CD14-positive monocyte (primary cell): ENCODE measurements at regions not wholly inside any gene's neighbourhood (a gene's known extent, or its start where the extent isn't known, plus 50 kb on each side); places are given as distances from the start of the nearest gene placed in this dataset.

ENCODE experiments used
- DNase-seq, 3 donors: peaks; one replicate each; pipeline ENCODE4 v3.0.0-alpha.2; 2011 to 2022
- H2AFZ ChIP-seq: 2 replicates; pipeline ENCODE4 v1.6.0; 2012; ENCODE audit warnings: mild to moderate bottlenecking, low read depth, low read length, inconsistent platforms; ENCODE audit not compliant: insufficient read depth, poor library complexity, severe bottlenecking
- H3K27ac ChIP-seq, 2 donors: 1 replicate in 1 of 2; 2 replicates in 1 of 2; pipeline ENCODE4 v1.5.1; 2012 to 2013; ENCODE audit warnings: low read length in 2 of 2, control low read depth in 1 of 2, inconsistent platforms in 1 of 2, low read depth in 1 of 2, mild to moderate bottlenecking in 1 of 2
- H3K27me3 ChIP-seq, 2 donors: one replicate each; pipeline versions ENCODE4 v1.6.0 to v1.6.1; 2011 to 2013; ENCODE audit warnings: low read length in 2 of 2; ENCODE audit not compliant: control insufficient read depth in 2 of 2, insufficient read depth in 2 of 2
- H3K36me3 ChIP-seq, 2 donors: replicated peaks in 1 of 2; 1 replicate in 1 of 2; 2 replicates in 1 of 2; pipeline versions ENCODE4 v1.5.1 to v1.6.1; 2012 to 2013; ENCODE audit warnings: low read length in 2 of 2, control low read depth in 1 of 2, inconsistent platforms in 1 of 2, mild to moderate bottlenecking in 1 of 2; ENCODE audit not compliant: insufficient read depth in 2 of 2, control insufficient read depth in 1 of 2
- H3K4me1 ChIP-seq, 2 donors: 1 replicate in 1 of 2; 2 replicates in 1 of 2; pipeline versions ENCODE4 v1.5.1 to v1.6.1; 2012 to 2013; ENCODE audit warnings: low read length in 2 of 2, control low read depth in 1 of 2, inconsistent platforms in 1 of 2, mild to moderate bottlenecking in 1 of 2, moderate library complexity in 1 of 2; ENCODE audit not compliant: insufficient read depth in 2 of 2, control insufficient read depth in 1 of 2
- H3K4me2 ChIP-seq: replicated peaks from 2 replicates; pipeline ENCODE3; 2012; ENCODE audit warnings: low read length, moderate library complexity, mild to moderate bottlenecking; ENCODE audit not compliant: poor library complexity, severe bottlenecking; ENCODE audit errors: extremely low read depth
- H3K4me3 ChIP-seq, 3 experiments: fragments of 200-600 bp in 1 of 3; sonication (generic) in 1 of 3; replicated peaks in 1 of 3; 1 replicate in 2 of 3; 2 replicates in 1 of 3; pipeline ENCODE4 v1.5.1; 2011 to 2013; ENCODE audit warnings: low read length in 3 of 3, mild to moderate bottlenecking in 3 of 3, control low read depth in 2 of 3, low read depth in 2 of 3, inconsistent platforms in 1 of 3, moderate library complexity in 1 of 3
- H3K79me2 ChIP-seq: 2 replicates; pipeline ENCODE4 v1.6.0; 2012; ENCODE audit warnings: mild to moderate bottlenecking, control low read depth, inconsistent platforms, low read length, moderate library complexity; ENCODE audit not compliant: insufficient read depth
- H3K9ac ChIP-seq: 2 replicates; pipeline ENCODE4 v1.6.0; 2017; ENCODE audit warnings: low read length, mild to moderate bottlenecking; ENCODE audit not compliant: insufficient read depth, poor library complexity, severe bottlenecking
- H3K9me3 ChIP-seq, 2 donors: replicated peaks in 1 of 2; 1 replicate in 1 of 2; 2 replicates in 1 of 2; pipeline versions ENCODE4 v1.5.1 to v1.6.1; 2012 to 2013; ENCODE audit warnings: low read length in 2 of 2, control low read depth in 1 of 2; ENCODE audit not compliant: control insufficient read depth in 1 of 2, insufficient read depth in 1 of 2
- H4K20me1 ChIP-seq: 2 replicates; pipeline ENCODE4 v1.6.0; 2012; ENCODE audit warnings: mild to moderate bottlenecking, low read length, control low read depth, moderate library complexity; ENCODE audit not compliant: insufficient read depth
- H3K27ac Mint-ChIP-seq, 7 donors: one replicate each; pipeline ENCODE4 v1.8.0; 2020; ENCODE audit warnings: mild to moderate bottlenecking in 7 of 7, mixed read lengths in 7 of 7, moderate library complexity in 6 of 7, inconsistent platforms in 2 of 7
- H3K27me3 Mint-ChIP-seq, 3 donors: one replicate each; pipeline ENCODE4 v1.8.0; 2021 to 2022; ENCODE audit warnings: low read depth in 3 of 3, mild to moderate bottlenecking in 3 of 3, mixed read lengths in 3 of 3, moderate library complexity in 3 of 3, inconsistent platforms in 1 of 3
- H3K36me3 Mint-ChIP-seq, 2 donors: one replicate each; pipeline ENCODE4 v1.8.0; 2020; ENCODE audit warnings: mixed read lengths in 2 of 2, inconsistent platforms in 1 of 2, mild to moderate bottlenecking in 1 of 2
- H3K4me1 Mint-ChIP-seq: one replicate; pipeline ENCODE4 v1.8.0; 2020; ENCODE audit warnings: mild to moderate bottlenecking, mixed read lengths
- H3K4me3 Mint-ChIP-seq, 2 donors: one replicate each; pipeline ENCODE4 v1.8.0; 2020; ENCODE audit warnings: mild to moderate bottlenecking in 2 of 2, mixed read lengths in 2 of 2, moderate library complexity in 1 of 2
- H3K9me3 Mint-ChIP-seq, 7 donors: one replicate each; pipeline ENCODE4 v1.8.0; 2020 to 2022; ENCODE audit warnings: mixed read lengths in 7 of 7, mild to moderate bottlenecking in 6 of 7, moderate library complexity in 6 of 7, inconsistent platforms in 2 of 7
- WGBS: methylation state at CpG from one replicate; pipeline ENCODE4 v1.1.5; 2013; ENCODE audit warnings: missing lambda C conversion rate; ENCODE audit not compliant: insufficient coverage; 5-methylcytosine and 5-hydroxymethylcytosine counted together
- intact Hi-C, 2 donors: fragments of 100-400 bp; cut with micrococcal nuclease; formaldehyde crosslinking; loops; one replicate each; pipeline versions ENCODE4 v1.15.0 to v1.15.1; 2023
- TF ChIP-seq, protein P1 (sequence below): fragments of 200-600 bp; IDR thresholded peaks from one replicate; pipeline ENCODE4 v1.8.0; 2022; ENCODE audit warnings: antibody characterized with exemption, mild to moderate bottlenecking

DNA sequence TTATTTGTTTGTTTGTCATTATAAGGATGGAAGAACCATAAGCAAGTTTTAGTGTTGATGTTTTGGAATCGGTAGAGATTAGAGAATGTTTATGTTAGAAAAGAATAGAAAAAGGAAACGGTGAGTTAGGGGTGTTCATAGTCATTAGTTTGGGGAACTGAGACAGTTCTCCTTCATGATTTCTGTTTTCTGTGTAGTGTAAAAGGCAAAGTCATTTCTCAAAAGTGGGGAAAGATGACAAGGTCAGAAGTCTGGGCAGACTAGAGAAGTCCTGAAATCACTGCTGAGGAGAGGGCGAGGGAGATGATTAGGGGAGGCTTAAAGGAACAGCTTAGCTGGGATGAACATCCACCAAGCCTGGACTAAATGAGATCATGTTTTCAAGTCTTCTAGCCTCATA lies 498.9 kb downstream of the TTLL7 start:
- no peaks in the 10 kb centered on the region for H3K36me3 Mint-ChIP-seq
- H3K4me1 Mint-ChIP-seq, result no peaks in the 10 kb centered on the region
- intact Hi-C loops, result no loop called here
- no peak overlapping the region for H3K27ac Mint-ChIP-seq
- no peaks in the 10 kb centered on the region for H3K27me3 ChIP-seq
- no peak overlapping the region for H3K27ac ChIP-seq
- no peaks in the 10 kb centered on the region for H3K27me3 Mint-ChIP-seq
- WGBS, result 87% methylated on average over 3 of the region's 3 CpGs
- H3K9me3 Mint-ChIP-seq, result peaks cover 0 to 2% (median 0%) of the 10 kb centered on the region in 7 donors
- H3K4me1 ChIP-seq, result no peaks in the 10 kb centered on the region
- H3K79me2 ChIP-seq, result no peaks in the 10 kb centered on the region
- H2AFZ ChIP-seq, result no peak overlapping the region
- no peaks in the 10 kb centered on the region for H3K9me3 ChIP-seq
- H3K9ac ChIP-seq, result no peak overlapping the region
- H4K20me1 ChIP-seq, result no peaks in the 10 kb centered on the region
- TF ChIP-seq, protein P1, sequence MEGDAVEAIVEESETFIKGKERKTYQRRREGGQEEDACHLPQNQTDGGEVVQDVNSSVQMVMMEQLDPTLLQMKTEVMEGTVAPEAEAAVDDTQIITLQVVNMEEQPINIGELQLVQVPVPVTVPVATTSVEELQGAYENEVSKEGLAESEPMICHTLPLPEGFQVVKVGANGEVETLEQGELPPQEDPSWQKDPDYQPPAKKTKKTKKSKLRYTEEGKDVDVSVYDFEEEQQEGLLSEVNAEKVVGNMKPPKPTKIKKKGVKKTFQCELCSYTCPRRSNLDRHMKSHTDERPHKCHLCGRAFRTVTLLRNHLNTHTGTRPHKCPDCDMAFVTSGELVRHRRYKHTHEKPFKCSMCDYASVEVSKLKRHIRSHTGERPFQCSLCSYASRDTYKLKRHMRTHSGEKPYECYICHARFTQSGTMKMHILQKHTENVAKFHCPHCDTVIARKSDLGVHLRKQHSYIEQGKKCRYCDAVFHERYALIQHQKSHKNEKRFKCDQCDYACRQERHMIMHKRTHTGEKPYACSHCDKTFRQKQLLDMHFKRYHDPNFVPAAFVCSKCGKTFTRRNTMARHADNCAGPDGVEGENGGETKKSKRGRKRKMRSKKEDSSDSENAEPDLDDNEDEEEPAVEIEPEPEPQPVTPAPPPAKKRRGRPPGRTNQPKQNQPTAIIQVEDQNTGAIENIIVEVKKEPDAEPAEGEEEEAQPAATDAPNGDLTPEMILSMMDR, result no peak
- H3K36me3 ChIP-seq, result no peaks in the 10 kb centered on the region
- H3K4me3 ChIP-seq, result no peak overlapping the region
- no peak overlapping the region for H3K4me2 ChIP-seq
- no peak overlapping the region for H3K4me3 Mint-ChIP-seq
- no peak for DNase-seq

DNA sequence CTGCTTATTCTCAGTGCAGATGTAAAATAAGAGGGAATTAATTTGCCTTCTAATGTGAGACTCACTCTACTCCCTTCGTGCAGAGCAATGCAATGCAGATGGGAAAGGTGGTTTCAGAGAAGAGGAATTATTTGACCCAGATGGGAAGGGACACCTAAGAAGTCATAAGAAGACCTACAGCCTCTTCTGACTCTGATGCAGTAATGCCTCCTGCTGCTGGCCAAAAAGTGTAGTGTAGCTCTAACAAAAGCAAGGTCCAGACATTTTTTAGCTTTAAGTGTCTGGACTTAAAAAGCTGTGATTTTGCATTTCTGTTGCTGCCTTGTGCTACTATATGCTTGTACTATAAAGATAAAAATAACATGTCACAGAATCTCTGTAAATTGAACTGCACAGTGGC lies 501.4 kb downstream of the TTLL7 start:
- H4K20me1 ChIP-seq, result no peaks in the 10 kb centered on the region
- H2AFZ ChIP-seq, result no peak overlapping the region
- H3K4me1 ChIP-seq, result no peaks in the 10 kb centered on the region
- H3K27ac ChIP-seq, result no peak overlapping the region
- no peaks in the 10 kb centered on the region for H3K36me3 ChIP-seq
- Mint-ChIP-seq H3K27ac (no peak overlapping the region), H3K27me3 (no peaks in the 10 kb centered on the region), H3K4me1 (no peaks in the 10 kb centered on the region), H3K9me3 (peaks cover 0 to 2% (median 1%) of the 10 kb centered on the region in 7 donors), H3K4me3 (no peak overlapping the region), H3K36me3 (no peaks in the 10 kb centered on the region)
- H3K27me3 ChIP-seq, result no peaks in the 10 kb centered on the region
- WGBS, result no CpG with 5 or more reads among the region's 1 CpG
- no peak overlapping the region for H3K9ac ChIP-seq
- no peak overlapping the region for H3K4me2 ChIP-seq
- TF ChIP-seq, protein P1, result no peak
- H3K9me3 ChIP-seq, result no peaks in the 10 kb centered on the region
- intact Hi-C loops, result no loop called here
- H3K4me3 ChIP-seq, result no peak overlapping the region
- no peaks in the 10 kb centered on the region for H3K79me2 ChIP-seq
- DNase-seq, result no peak
